GM18499 (cell line): ENCODE measurements at regions not wholly inside any gene's neighbourhood (a gene's known extent, or its start where the extent isn't known, plus 50 kb on each side); places are given as distances from the start of the nearest gene placed in this dataset.
"Not testable (repeated sequence)": the region's sequence is repeated elsewhere in the genome, so short reads cannot be mapped to it uniquely, and the experiment has no call there.

ENCODE experiments used
- ATAC-seq: cut with Tn5 transposase; IDR thresholded peaks from one replicate; pipeline ENCODE4 v1.9.1; 2021; ENCODE audit warnings: moderate number of reproducible peaks; ENCODE audit not compliant: insufficient read depth, unreplicated experiment

DNA sequence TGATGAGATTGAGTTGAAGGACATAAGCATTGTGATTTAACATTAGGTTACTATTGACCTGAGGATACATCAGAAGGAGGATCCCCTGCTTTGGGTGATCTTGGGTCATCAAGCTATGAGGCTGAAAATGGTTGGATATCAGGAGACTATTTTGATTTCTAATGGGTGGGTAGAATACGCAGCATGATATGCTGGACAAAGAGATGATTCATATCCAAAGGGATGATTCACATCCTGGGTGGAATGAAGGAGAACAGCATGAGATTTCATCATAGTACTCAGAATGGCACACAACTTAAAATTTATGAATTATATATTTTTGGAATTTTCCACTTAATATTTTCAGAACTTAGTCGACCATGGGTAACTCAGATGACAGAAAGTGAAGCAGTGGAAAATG lies 1759.5 kb upstream of the C9orf72 start:
- no peak for ATAC-seq

DNA sequence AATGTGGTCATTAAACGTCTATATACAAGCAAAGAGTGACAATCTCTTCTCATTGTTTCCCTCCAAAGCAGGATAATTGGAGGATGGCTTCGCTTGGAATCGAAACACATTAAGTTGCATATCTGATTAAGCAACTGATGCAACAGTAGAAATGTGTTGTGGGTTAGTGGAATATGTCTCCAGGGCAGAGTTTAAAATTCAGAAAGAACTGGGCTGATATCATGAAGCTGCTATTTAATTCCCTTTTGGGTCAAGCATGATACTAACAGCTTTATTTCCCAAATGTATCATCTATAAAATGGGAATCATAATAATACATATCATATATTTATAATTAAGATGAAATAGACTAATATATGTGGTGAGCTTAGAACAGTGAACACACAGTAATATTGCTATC lies 1763.0 kb upstream of the C9orf72 start:
- no peak for ATAC-seq

DNA sequence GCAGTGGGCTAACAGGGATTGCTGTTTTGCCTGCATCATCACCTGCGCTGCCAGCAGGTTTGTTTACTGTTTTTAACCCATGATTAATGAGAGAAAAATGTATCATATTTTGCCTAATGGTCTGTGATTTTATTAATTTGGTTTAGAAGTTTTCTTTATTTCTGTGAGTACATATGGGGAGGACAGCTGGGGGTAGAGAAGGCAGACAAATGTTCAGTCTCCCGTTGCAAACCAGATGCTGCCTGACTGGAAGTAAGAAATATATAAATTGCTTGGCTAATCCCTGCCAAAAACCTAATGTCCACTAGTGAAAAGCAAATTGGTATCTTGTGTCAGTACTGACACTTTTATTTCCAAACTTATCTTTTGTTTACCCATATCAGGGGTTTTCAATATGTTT lies 1766.1 kb upstream of the C9orf72 start:
- ATAC-seq, result no peak

DNA sequence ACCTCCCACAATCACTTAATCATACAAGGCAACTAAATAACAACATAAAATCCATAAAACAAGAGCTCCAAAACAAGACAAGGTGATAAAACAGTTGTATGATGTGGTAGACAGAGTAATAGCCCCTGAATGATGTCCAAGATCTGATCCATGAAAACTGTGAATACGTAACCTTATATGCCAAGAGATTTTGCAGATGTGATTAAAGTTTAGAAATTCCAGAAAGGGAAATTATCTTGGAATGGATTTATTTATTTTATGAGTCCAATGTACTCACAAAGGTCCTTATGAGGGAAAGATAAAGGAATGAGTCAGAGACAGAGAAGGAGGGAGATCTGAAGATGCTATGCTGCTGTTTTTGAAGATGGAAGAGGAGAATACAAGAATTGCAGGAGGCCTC lies 1775.7 kb upstream of the C9orf72 start:
- ATAC-seq, result no peak

DNA sequence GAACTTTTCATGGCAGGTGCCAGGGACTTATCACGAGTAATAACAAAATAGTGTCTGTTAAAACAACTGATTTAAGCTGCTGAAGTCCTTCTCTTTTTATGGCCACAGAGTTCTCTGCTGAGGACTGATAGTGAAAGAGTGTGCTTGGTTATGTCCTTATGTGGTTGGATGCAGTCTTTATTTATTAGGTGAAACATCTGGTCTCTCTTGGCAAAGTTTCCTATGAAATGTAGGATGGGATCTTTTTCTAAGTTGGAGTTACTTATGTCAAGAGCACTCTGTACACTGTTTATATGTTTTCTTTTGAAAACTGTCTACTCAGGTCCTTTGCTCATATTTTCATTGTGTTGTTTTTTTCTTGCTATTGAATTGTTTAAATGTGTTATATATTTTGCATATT lies 1816.1 kb upstream of the C9orf72 start:
- ATAC-seq, result no peak

DNA sequence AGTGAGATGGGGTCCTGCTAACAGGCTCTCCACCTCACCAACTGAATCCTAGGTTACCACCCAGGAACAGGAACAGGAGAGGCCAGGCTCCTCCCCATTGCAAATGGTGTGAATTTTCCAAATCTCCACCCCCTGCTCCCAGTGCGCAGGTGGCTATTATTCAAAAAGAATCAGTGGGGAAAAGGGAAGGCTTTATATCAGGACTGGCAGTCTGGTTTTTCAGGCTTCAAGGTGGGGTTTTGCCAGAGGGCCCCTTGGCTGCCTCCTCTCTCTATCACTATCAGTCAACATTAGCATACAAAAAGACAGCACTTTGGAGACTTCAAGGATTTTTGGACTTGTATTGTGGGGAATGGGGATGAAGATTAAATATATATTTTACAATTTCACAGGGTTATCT lies 1817.6 kb upstream of the C9orf72 start:
- ATAC-seq, result no peak

DNA sequence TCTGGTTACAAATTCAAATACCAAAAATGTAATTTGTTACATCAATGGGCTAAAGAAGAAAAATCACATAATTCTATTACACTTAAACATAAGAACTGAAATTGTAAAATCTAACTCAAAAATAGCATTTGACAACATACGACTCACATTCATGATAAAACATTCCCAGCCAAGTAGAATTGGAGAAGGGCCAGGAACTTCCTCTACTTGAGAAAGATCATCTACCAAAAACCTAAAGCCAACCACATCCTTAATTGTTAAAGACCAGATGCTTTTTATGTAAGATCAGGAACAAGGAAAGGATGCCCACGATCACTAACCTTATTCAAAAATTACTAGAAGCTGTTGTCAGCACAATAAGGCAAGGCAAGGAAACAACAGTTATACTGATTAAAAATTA lies 1819.8 kb upstream of the C9orf72 start:
- no peak for ATAC-seq

DNA sequence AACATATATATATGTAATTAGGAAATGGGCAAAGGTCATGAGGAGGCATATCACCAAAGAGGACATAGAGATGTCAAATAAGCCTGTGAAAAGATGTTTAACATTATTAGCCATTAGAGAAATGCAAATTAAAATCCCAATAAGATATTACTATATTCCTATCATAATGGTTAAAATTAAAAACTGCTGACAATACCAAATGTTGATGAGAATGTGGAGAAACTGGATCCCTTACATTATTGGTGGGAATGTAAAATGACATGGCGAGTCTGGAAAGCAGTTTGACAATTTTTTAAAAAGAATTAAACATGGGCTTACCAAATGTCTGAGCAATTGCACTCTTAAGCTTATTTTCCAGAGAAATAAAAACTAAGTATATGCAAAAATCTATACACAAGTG lies 1821.6 kb upstream of the C9orf72 start:
- no peak for ATAC-seq

DNA sequence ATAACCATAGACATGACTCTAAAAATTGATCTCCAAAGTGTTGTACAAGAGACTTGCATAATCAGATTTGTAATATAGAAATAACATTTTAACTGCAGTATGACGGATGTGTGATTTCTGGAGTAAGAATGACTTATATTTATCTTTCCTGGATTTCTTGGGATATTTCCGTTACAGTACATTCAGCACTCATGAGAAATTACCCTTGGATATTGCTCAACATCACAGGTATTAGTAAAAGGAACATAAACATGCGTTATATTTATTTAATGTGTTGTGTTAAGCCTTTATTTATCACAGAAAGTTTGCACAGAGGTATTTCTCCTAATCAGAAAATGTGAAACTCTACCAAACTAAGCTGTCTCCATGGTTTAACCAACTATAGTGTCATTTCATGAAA lies 1823.9 kb upstream of the C9orf72 start:
- no peak for ATAC-seq

DNA sequence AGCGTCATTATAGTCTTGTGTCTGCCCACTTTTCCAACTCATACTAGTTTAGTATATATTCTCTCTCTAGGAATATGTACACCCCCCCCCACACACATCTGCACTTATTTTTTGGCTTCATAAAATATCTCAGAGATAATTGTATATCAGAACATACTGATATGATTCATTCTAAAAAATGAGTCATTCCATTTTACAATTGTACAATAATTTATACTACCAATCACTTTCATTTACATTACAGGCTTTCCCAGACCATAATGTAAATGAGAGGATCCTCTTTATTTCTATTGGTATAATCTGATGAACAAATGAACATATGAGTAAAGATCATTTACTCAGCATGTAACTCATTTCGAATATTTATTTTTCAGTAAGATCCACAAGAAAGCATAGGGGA lies 1842.9 kb upstream of the C9orf72 start:
- ATAC-seq, result no peak

DNA sequence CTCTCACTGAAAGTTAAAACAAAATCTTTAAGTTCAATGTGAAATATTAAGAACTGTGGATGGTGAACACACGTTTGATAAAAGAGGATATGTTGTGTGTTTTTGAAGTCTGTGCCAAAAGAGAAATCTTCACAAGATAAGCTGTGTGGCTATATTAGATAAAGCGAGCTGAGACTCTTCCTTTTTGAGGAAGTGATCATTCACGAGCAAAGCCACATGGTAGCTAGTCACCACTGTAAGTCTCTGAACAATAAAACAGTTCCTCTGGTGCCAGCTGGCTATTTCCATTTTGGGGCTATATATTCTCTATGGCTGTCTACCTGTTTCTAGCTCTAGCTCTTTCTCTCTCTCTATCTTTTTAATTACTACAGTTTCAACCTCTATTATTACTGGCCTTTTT lies 1849.2 kb upstream of the C9orf72 start:
- ATAC-seq, result no peak

DNA sequence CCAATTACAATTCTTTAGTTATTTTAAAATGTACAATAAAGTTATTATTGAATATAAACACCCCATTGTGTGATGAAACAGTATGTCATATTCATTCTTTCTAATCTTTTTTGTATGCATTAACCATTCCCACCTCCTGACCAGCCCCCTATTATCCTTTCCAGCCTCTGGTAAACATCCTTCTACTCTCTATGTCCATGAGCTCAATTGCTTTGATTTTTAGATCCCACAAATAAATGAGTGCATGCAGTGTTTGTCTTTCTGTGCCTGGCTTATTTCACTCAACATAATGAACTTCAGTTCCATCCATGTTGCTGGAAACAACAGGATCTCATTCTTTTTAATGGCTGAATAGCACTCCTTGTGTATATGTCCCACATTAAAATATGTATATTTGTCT lies 1858.9 kb upstream of the C9orf72 start:
- ATAC-seq, result no peak

DNA sequence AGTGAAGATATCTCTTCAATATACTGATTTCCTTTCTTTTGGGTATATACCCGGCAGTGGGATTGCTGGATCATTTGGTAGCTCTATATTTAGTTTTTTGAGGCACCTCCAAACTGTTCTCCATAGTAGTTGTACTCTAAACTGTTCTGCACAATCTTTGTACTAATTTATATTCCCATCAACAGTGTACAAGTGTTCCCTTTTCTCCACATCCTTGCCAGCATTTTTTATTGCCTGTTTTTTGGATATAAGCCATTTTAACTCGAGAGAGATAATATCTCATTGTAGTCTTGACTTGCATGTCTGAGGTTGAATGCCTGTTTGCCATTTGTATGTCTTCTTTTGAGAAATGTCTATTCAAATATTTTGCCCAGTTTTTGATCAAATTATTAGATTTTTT lies 1859.4 kb upstream of the C9orf72 start:
- not testable (repeated sequence) for ATAC-seq

DNA sequence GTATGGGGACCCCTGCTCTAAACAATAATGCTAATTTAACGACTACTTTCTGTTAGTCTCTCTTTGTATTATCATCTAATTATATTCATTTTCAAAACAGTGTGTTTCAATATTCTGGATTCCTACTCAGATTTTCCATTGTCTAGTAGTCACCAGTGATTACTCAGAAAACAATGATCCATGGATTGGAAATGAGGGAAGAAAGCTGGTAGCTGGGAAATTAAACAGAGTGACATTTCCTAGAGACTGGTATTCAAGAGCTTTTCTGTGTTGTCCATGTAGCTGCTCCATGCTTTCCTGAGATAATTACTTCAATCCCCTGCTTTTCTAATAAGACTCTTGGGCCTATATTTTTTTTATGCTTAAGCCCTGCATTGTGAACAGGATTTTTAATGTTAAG lies 1862.1 kb upstream of the C9orf72 start:
- no peak for ATAC-seq

DNA sequence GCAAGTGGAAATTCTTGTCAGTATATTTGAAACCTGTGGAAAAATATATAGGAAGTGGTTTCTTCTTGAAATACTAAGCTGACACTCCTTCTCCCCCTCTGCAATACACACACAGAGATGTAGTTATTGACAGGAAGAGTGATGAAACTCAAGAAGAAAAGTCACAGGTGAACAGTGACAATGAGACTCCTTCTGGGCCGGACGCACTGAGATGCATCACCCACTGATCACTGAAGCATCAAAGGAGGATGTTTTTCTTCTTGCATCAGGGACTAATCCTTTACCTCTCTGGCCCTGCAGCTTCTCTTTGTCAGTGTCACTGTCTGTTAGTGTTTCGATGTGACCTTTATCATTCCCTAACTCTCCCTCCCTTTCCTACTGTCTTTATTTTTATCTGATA lies 1864.2 kb upstream of the C9orf72 start:
- no peak for ATAC-seq

DNA sequence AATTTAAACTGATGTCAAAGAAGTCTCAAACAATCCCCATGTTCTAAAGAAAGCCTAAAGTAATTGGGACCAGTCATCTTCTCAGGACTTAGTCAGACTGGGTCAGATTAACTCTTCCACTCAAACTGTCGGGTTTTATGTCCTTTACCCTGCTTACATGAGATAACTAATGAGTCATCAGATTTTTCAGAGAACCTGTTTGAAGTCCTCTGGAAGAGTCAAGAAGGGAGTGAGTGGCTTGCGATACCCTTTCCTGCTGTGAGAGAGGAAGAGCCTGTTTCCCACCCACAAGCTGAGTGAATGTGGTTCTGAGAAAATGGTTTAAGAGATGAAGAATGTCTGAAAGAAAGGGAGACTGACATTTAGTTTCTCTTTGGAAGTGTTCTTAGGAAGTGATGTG lies 1866.7 kb upstream of the C9orf72 start:
- ATAC-seq, result no peak

DNA sequence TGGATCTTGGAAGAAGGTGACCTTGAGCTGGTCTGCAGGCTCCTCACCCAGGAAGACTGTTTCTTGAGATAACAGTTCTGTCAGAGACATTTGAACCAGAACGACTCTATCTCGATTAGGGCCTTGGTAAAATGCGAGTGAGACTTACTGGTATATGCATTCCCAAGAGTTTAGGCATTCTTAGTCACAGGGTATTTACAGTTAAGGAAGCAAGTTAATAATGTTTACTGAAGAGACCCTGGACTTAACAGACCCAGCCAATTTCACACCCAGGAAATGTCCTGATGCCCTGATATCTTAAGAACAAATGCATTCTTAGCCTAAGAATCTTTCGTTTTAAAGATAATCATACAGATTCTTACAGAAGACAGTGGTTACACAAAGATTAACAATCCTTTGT lies 1867.2 kb upstream of the C9orf72 start:
- ATAC-seq, result no peak

DNA sequence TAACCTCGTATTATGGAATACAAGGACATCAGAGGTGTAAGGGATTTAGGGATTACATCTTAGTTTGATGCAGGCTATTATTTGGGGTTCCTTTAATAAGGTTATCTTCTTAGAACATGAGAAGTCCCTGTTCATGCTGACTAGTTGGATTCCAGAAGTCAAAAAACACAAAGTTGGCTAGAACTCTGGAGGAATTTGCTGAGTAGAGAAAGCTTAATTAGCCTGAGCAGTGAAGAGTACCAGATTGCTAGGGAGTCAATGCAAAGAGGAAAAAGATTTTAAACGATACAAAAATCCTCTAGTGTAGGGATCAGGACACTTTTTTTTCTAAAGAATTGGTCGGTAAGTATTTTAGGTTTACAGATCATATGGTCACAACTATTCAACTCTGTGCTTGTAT lies 1872.5 kb upstream of the C9orf72 start:
- ATAC-seq, result no peak

DNA sequence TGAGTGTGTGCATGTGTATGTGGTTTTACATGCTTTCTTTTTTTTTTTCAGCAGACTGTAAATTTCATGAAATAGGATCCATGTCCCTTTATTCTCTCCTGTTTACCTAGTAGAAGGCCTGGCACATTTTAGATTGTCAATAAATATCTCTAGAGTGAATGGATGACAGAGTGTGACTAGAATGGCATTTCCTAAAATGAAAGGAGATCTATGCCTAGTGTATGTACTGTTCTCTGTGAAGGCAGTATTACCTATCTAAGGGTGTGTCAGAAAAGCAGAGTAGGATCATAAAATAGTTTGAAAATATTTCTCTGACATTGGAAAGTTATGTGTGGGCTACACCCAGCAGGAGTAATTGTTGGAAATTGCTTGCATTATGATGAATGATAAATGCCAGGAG lies 1876.0 kb upstream of the C9orf72 start:
- no peak for ATAC-seq

DNA sequence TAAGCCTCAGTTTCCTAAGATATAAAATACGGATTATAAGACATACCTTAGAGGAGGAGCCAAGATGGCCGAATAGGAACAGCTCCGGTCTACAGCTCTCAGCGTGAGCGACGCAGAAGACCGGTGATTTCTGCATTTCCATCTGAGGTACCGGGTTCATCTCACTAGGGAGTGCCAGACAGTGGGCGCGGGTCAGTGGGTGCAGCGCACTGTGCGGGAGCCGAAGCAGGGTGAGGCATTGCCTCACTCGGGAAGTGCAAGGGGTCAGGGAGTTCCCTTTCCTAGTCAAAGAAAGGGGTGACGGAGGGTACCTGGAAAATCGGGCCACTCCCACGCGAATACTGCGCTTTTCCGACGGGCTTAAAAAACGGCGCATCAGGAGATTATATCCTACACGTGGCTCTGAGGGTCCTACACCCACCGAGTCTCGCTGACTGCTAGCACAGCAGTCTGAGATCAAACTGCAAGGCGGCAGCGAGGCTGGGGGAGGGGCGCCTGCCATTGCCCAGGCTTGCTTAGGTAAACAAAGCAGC lies 1877.1 kb upstream of the C9orf72 start:
- not testable (repeated sequence) for ATAC-seq

DNA sequence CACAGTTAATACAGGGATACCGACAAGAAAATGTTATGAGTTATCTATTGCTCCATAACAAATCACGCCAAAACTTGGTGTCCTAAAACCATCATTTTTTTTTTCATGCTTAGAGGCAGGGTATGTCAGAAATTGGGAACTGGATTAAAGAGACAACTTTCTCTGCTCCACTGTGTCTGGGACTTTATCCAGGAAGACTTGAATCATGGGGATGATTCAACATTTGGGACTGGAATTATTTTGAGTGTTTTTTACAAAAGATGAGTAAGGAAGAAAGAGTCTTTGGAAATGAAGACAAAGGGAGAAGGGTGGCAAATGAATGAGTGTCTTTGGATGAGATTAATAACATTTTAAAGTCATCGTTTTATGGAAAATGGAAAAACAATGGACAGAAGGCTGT lies 1883.7 kb upstream of the C9orf72 start:
- no peak for ATAC-seq

DNA sequence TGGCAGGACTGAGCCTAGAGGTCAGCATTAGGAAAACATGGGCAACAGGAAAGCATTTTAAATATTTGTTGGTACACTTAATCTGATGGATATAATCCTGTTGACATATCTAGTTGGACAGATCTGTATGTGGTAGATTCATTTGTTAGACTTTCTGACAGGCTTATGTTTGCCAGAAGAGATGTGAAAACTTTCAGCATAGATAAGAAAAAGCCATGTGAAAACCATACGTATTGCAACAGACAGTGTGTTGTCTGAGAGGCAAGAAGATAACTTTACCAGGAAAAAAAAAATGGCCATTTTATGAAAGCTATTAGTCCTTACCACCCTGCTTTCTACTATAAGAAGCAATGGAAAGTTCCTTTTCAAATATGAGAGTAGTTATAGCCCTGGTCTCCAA lies 1902.2 kb upstream of the C9orf72 start:
- ATAC-seq, result no peak

DNA sequence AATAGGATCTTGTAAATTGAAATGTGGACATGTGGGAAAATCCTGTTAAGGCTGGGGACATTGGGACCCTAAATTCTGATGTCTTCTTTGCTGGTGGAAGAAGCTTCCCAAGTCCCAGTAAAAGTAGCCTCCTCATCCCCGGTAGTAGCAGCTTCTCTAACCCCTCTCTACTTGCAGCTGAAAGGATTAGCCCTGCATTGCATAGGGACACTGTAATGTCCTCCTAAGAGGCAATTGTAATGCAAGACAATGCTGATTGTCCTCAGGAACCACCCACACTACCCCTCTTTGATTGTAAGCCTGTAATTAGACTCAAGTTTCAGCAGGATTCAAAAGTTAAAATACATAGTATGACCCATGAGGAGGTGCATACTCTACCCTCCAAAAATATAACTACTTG lies 1938.4 kb upstream of the C9orf72 start:
- ATAC-seq, result no peak
